GM12872 (cell line): ENCODE measurements at regions not wholly inside any gene's neighbourhood (a gene's known extent, or its start where the extent isn't known, plus 50 kb on each side); places are given as distances from the start of the nearest gene placed in this dataset.

Source experiments
- TF ChIP-seq, protein P1 (sequence below): IDR thresholded peaks from 3 replicates; pipeline ENCODE4 v1.5.1; 2011; ENCODE audit warnings: low read depth, mild to moderate bottlenecking, low read length, moderate library complexity; ENCODE audit not compliant: insufficient read depth

DNA sequence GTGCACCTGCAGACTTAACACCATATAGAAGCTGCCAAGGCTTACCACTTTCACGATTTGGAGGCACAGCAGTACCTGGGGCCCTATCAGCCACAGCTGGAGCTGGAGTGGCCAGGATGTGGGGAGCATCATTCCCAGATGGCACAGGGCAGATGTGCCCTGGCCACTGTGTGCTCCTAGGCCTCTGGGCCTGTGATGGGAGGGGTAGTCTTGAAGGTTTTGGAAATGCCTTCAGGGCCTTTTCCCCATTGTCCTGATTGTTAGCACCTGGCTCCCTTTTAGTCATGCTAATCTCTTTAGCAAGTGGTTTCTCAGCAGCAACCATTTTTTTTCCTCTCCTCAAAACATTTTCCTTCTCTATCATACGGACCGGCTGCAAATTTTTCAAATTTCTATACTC lies 490.2 kb downstream of the RAB28 start:
- TF ChIP-seq, protein P1, sequence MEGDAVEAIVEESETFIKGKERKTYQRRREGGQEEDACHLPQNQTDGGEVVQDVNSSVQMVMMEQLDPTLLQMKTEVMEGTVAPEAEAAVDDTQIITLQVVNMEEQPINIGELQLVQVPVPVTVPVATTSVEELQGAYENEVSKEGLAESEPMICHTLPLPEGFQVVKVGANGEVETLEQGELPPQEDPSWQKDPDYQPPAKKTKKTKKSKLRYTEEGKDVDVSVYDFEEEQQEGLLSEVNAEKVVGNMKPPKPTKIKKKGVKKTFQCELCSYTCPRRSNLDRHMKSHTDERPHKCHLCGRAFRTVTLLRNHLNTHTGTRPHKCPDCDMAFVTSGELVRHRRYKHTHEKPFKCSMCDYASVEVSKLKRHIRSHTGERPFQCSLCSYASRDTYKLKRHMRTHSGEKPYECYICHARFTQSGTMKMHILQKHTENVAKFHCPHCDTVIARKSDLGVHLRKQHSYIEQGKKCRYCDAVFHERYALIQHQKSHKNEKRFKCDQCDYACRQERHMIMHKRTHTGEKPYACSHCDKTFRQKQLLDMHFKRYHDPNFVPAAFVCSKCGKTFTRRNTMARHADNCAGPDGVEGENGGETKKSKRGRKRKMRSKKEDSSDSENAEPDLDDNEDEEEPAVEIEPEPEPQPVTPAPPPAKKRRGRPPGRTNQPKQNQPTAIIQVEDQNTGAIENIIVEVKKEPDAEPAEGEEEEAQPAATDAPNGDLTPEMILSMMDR, result no peak

DNA sequence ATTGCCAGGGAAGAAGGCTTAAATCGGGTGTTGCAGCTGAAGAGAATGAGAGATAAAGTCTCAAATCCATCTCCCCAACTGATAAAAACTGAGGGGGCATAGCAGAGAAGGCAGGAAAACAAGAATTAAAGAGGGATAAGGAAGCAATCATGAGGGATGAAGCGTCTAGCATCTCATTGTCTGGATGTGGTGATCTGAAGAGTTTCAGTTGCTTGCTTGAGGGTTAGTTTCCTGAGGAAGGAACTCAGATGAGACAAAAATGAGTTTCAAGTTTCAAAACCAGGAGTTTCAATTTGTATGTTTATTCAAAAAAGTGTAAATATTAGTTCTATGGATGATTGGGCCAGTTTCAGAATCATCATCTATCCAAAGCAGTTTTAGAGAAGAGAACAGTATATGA lies 496.9 kb downstream of the RAB28 start:
- TF ChIP-seq, protein P1, result no peak

DNA sequence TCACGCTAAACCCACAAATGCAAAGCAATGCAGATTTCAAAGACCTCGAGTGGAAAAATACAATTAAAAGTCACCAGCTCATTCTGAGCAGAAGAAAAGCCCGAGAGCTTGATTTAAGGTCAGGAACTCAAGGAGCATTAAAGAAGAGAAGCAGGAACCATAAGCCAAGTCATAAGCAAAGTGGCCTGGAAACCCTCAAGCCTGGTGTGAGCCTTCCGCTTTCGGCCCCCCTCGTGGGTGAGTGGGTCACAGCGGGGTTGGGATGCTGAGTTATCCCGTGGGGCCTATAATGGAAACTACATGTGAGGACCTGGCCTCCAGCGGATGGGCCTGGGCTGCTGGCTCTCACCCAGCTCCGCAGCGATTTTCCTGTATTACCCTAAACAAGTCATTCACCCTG lies 504.3 kb downstream of the RAB28 start:
- TF ChIP-seq, protein P1, result no peak

- TF ChIP-seq, protein P1, result no peak
Observed at GRCh38 chr4:12978310-12978709, 505.8 kb downstream of the RAB28 start.

DNA sequence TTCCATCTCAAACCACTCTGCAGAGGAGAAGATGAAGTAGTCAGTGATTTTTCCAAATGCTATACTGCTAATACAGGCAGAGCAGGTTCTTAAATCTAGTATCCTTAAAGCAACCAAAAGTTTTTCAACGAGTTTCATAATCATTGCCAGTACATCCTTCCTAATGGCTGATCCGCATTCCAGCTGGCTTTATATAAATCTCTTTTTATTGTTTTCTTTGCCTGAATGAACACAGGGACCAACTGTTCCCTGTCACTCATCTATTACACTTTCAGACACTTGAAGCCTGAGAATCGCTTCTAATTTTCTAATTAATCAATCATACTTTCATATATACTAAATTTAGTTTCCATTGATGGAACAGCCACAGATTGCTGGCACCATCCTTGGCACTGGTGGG lies 508.6 kb downstream of the RAB28 start:
- TF ChIP-seq, protein P1, result no peak

- TF ChIP-seq, protein P1, result no peak
Observed at GRCh38 chr4:12973522-12973921, 510.6 kb downstream of the RAB28 start.

DNA sequence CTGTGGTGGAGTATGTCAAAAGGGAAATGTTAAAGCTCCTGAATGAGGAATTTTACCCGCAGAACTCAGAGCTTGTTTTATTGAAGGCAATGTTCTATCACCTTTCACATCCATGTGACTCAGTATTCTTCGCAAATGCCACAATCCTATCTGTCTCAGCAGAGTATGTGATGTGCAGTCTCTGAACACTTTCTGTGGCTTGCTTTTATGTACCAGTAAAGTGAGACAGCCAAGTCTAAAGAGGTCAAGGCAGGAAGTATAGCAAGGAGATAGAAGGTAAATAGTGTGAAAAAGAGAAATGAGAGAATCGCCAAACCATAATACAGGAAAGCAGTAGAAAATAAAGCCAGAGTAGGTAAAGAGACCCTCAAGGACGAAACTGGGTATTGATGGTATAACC lies 515.8 kb downstream of the RAB28 start:
- TF ChIP-seq, protein P1, result no peak

GRCh38 chr4:12966726-12967125 lies 517.4 kb downstream of the RAB28 start:
- TF ChIP-seq, protein P1, result no peak
